Liver (tissue), 8 donors: ENCODE measurements at regions not wholly inside any gene's neighbourhood (a gene's known extent, or its start where the extent isn't known, plus 50 kb on each side); places are given as distances from the start of the nearest gene placed in this dataset.

ENCODE experiments used
- DNase-seq: peaks from one replicate; pipeline ENCODE4 v3.0.0-alpha.2; 2017; ENCODE audit warnings: low spot score
- H3K27ac ChIP-seq, 2 donors: one replicate each; pipeline ENCODE4 v1.7.0; 2013; ENCODE audit warnings: inconsistent platforms in 2 of 2, low read length in 2 of 2, control low read depth in 1 of 2, low read depth in 1 of 2, mild to moderate bottlenecking in 1 of 2
- H3K27me3 ChIP-seq, 4 donors: one replicate each; pipeline versions ENCODE4 v1.6.1 to v1.7.0; 2013; ENCODE audit warnings: low read length in 3 of 4, inconsistent platforms in 1 of 4, mild to moderate bottlenecking in 1 of 4, moderate library complexity in 1 of 4; ENCODE audit not compliant: control insufficient read depth in 4 of 4, insufficient read depth in 4 of 4
- H3K36me3 ChIP-seq, 4 donors: one replicate each; pipeline versions ENCODE4 v1.6.1 to v1.7.0; 2013; ENCODE audit warnings: low read length in 3 of 4, mild to moderate bottlenecking in 3 of 4, low read depth in 1 of 4, moderate library complexity in 1 of 4; ENCODE audit not compliant: control insufficient read depth in 4 of 4, insufficient read depth in 3 of 4
- H3K4me1 ChIP-seq, 4 donors: one replicate each; pipeline versions ENCODE4 v1.6.1 to v1.7.0; 2013; ENCODE audit warnings: low read length in 3 of 4, mild to moderate bottlenecking in 3 of 4, moderate library complexity in 1 of 4; ENCODE audit not compliant: control insufficient read depth in 4 of 4, insufficient read depth in 4 of 4
- H3K4me3 ChIP-seq, 3 donors: one replicate each; pipeline versions ENCODE4 v1.6.1 to v1.7.0; 2013; ENCODE audit warnings: low read length in 3 of 3, control low read depth in 1 of 3, low read depth in 1 of 3, mild to moderate bottlenecking in 1 of 3
- H3K9ac ChIP-seq, 2 donors: one replicate each; pipeline ENCODE4 v1.7.0; 2013; ENCODE audit warnings: low read length in 2 of 2, mild to moderate bottlenecking in 2 of 2, moderate library complexity in 2 of 2, control low read depth in 1 of 2, low read depth in 1 of 2
- H3K9me3 ChIP-seq, 4 donors: one replicate each; pipeline versions ENCODE4 v1.6.1 to v1.7.0; 2013; ENCODE audit warnings: low read length in 3 of 4; ENCODE audit not compliant: control insufficient read depth in 4 of 4
- ATF3 ChIP-seq: IDR thresholded peaks from 2 replicates; pipeline ENCODE4 v1.6.1; 2016; ENCODE audit warnings: antibody characterized with exemption
- CTCF ChIP-seq: fragments of 150-350 bp; IDR thresholded peaks from 2 replicates; pipeline ENCODE4 v1.5.1; 2017; ENCODE audit warnings: improper control_type of control experiment, low read depth, low read length; ENCODE audit not compliant: missing input control
- EGR1 ChIP-seq, 2 donors: IDR thresholded peaks; 2 replicates each; pipeline ENCODE4 v1.6.1; 2016 to 2018; ENCODE audit warnings: antibody characterized with exemption in 2 of 2, low read depth in 2 of 2
- FOXA1 ChIP-seq: IDR thresholded peaks from 2 replicates; pipeline ENCODE4 v1.6.1; 2016; ENCODE audit warnings: antibody characterized with exemption
- FOXA2 ChIP-seq: IDR thresholded peaks from 2 replicates; pipeline ENCODE4 v1.6.1; 2016; ENCODE audit warnings: antibody characterized with exemption
- GABPA ChIP-seq, 2 donors: IDR thresholded peaks in 1 of 2; conservative IDR thresholded peaks in 1 of 2; 2 replicates each; pipeline ENCODE4 v1.6.1; 2016; ENCODE audit warnings: antibody characterized with exemption in 2 of 2, mild to moderate bottlenecking in 1 of 2, moderate library complexity in 1 of 2
- HNF4A ChIP-seq, 2 donors: conservative IDR thresholded peaks; 2 replicates each; pipeline ENCODE4 v1.6.1; 2016; ENCODE audit warnings: antibody characterized with exemption in 2 of 2, mild to moderate bottlenecking in 2 of 2
- HNF4G ChIP-seq: IDR thresholded peaks from 2 replicates; pipeline ENCODE4 v1.6.1; 2016; ENCODE audit warnings: antibody characterized with exemption
- JUND ChIP-seq, 2 donors: IDR thresholded peaks; 2 replicates each; pipeline ENCODE4 v1.6.1; 2016; ENCODE audit warnings: antibody characterized with exemption in 2 of 2
- MAX ChIP-seq: IDR thresholded peaks from 2 replicates; pipeline ENCODE4 v1.6.1; 2016; ENCODE audit warnings: antibody characterized with exemption
- NR2F2 ChIP-seq: IDR thresholded peaks from 2 replicates; pipeline ENCODE4 v1.6.1; 2016; ENCODE audit warnings: antibody characterized with exemption
- RAD21 ChIP-seq, 2 donors: IDR thresholded peaks; 2 replicates each; pipeline ENCODE4 v1.6.1; 2016; ENCODE audit warnings: antibody characterized with exemption in 2 of 2, mild to moderate bottlenecking in 2 of 2
- REST ChIP-seq: IDR thresholded peaks from 2 replicates; pipeline ENCODE4 v1.6.1; 2016; ENCODE audit warnings: antibody characterized with exemption, mild to moderate bottlenecking
- RXRA ChIP-seq, 2 donors: IDR thresholded peaks; 2 replicates each; pipeline ENCODE4 v1.6.1; 2017 to 2018; ENCODE audit warnings: antibody characterized with exemption in 2 of 2, mild to moderate bottlenecking in 1 of 2
- SP1 ChIP-seq: IDR thresholded peaks from 2 replicates; pipeline ENCODE4 v1.6.1; 2018; ENCODE audit warnings: antibody characterized with exemption, mild to moderate bottlenecking
- TAF1 ChIP-seq: conservative IDR thresholded peaks from 2 replicates; pipeline ENCODE4 v1.6.1; 2016; ENCODE audit warnings: antibody characterized with exemption, mild to moderate bottlenecking
- YY1 ChIP-seq: IDR thresholded peaks from 2 replicates; pipeline ENCODE4 v1.6.1; 2016; ENCODE audit warnings: antibody characterized with exemption, mild to moderate bottlenecking
- ZBTB33 ChIP-seq: IDR thresholded peaks from 2 replicates; pipeline ENCODE4 v1.6.1; 2016; ENCODE audit warnings: antibody characterized with exemption
- WGBS: extraction: QIAGEN DNeasy Blood & Tissue Kit; methylation state at CpG from one replicate; pipeline ENCODE4 v1.1.7; 2013; 5-methylcytosine and 5-hydroxymethylcytosine counted together
- donor health status: healthy.
- donor health status: healthy.
- donor health status: healthy.
- donor health status: healthy.
- donor health status: healthy.

DNA sequence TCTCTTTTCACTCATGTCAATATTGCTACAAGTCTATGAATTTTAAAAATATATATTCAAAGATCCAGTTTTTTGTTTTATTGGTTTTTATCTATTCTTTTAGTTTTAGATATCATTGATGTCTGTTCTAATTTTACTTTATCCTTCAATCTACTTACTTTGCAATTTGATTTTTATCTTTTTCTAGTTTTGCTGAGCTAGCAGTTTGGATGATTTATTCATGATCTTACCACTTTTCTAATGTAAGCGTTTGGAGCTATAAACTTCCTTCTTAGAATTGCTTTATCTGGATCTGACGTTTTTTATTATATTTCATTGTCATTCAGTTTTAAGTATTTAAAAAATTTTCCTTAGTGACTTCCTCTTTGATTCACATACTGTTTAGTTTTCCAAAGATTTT, 664.5 kb upstream of the VSTM2A start:
- H3K9ac ChIP-seq = no peak overlapping the region
- H3K4me3 ChIP-seq = no peak overlapping the region
- no peaks in the 10 kb centered on the region for H3K36me3 ChIP-seq
- H3K4me1 ChIP-seq = no peaks in the 10 kb centered on the region
- WGBS = 58% methylated on average over 2 of the region's 2 CpGs
- DNase-seq = no peak
- H3K9me3 ChIP-seq = no peaks in the 10 kb centered on the region
- TF ChIP-seq CTCF (no peak), JUND (IDR thresholded peaks at IDR 0.05) (no peak), RAD21 (IDR thresholded peaks at IDR 0.05) (no peak), NR2F2 (no peak), TAF1 (no peak), FOXA1 (no peak), REST (no peak), ATF3 (no peak), ZBTB33 (no peak), HNF4G (no peak), FOXA2 (no peak), HNF4A (conservative IDR thresholded peaks at IDR 0.05) (no peak), GABPA (IDR thresholded peaks at IDR 0.05 in 1 of 2, conservative IDR thresholded peaks at IDR 0.05 in 1 of 2) (no peak), RXRA (IDR thresholded peaks at IDR 0.05) (no peak), MAX (no peak), YY1 (no peak)
- H3K27ac ChIP-seq = no peak overlapping the region
- H3K27me3 ChIP-seq = no peaks in the 10 kb centered on the region

- no peak overlapping the region for H3K4me3 ChIP-seq
- no peak overlapping the region for H3K27ac ChIP-seq
- 79% methylated on average over 9 of the region's 9 CpGs for WGBS
- H3K36me3 ChIP-seq = no peaks in the 10 kb centered on the region
- H3K27me3 ChIP-seq = no peaks in the 10 kb centered on the region
- no peak for DNase-seq
- H3K9me3 ChIP-seq = no peaks in the 10 kb centered on the region
- no peak overlapping the region for H3K9ac ChIP-seq
- no peaks in the 10 kb centered on the region for H3K4me1 ChIP-seq
- TF ChIP-seq HNF4G (no peak), NR2F2 (no peak), HNF4A (conservative IDR thresholded peaks at IDR 0.05) (no peak), JUND (IDR thresholded peaks at IDR 0.05) (no peak), ATF3 (no peak), YY1 (no peak), REST (no peak), EGR1 (IDR thresholded peaks at IDR 0.05; ENCODE audit: low read depth in 2 of 2) (no peak), ZBTB33 (no peak), SP1 (no peak), TAF1 (no peak)
Observed at GRCh38 chr7:53900856-53901528, 641.2 kb upstream of the VSTM2A start.
